HL-60 (cell line): ENCODE measurements at regions not wholly inside any gene's neighbourhood (a gene's known extent, or its start where the extent isn't known, plus 50 kb on each side); places are given as distances from the start of the nearest gene placed in this dataset.

Experiments
- DNase-seq, 2 experiments: peaks; one replicate each; pipeline ENCODE4 v3.0.0-alpha.2; 2010 to 2020; ENCODE audit warnings: low read depth in 1 of 2, low spot score in 1 of 2
- H3K27ac ChIP-seq: fragments of 250-450 bp; sonication (Bioruptor Pico); replicated peaks from 2 replicates; pipeline ENCODE4 v1.5.1; 2020; ENCODE audit warnings: mild to moderate bottlenecking, moderate library complexity
- H3K27me3 ChIP-seq: fragments of 250-450 bp; sonication (Bioruptor Pico); 2 replicates; pipeline ENCODE4 v1.5.1; 2021; ENCODE audit warnings: mild to moderate bottlenecking, moderate library complexity; ENCODE audit not compliant: insufficient read depth, poor library complexity, severe bottlenecking
- H3K4me3 ChIP-seq: replicated peaks from 2 replicates; pipeline ENCODE4 v1.5.1; 2011; ENCODE audit warnings: mild to moderate bottlenecking, control low read depth, low read length; ENCODE audit not compliant: insufficient read depth
- CTCF ChIP-seq: IDR thresholded peaks from one replicate; pipeline ENCODE4 v1.5.1; 2011; ENCODE audit warnings: low read length, control low read depth, inconsistent platforms; ENCODE audit not compliant: insufficient read depth
- GABPA ChIP-seq: IDR thresholded peaks from 2 replicates; pipeline ENCODE4 v1.6.1; 2012; ENCODE audit warnings: low read depth
- POLR2AphosphoS5 ChIP-seq: IDR thresholded peaks from 2 replicates; pipeline ENCODE4 v1.6.1; 2012; ENCODE audit warnings: low read depth
- REST ChIP-seq: IDR thresholded peaks from 2 replicates; pipeline ENCODE4 v1.6.1; 2012; ENCODE audit warnings: low read depth; ENCODE audit not compliant: insufficient replicate concordance
- SPI1 ChIP-seq: IDR thresholded peaks from 2 replicates; pipeline ENCODE4 v1.6.1; 2012; ENCODE audit warnings: low read depth, mild to moderate bottlenecking, borderline replicate concordance

GRCh38 chr7:114799628-114800028 lies 122.3 kb upstream of the MDFIC start:
- Histone ChIP-seq H3K27ac (no peak overlapping the region), H3K4me3 (no peak overlapping the region), H3K27me3 (no peaks in the 10 kb centered on the region)
- no peak for DNase-seq
- TF ChIP-seq REST (no peak), POLR2AphosphoS5 (no peak), GABPA (no peak), CTCF (no peak), SPI1 (no peak)

GRCh38 chr7:114802632-114803031 lies 119.3 kb upstream of the MDFIC start:
- TF ChIP-seq GABPA: no peak
- TF ChIP-seq POLR2AphosphoS5: no peak
- TF ChIP-seq CTCF: no peak
- Histone ChIP-seq H3K27me3 (no peaks in the 10 kb centered on the region), H3K4me3 (no peak overlapping the region), H3K27ac (no peak overlapping the region)
- no peak for DNase-seq

GRCh38 chr7:114806590-114807162 lies 115.2 kb upstream of the MDFIC start:
- DNase-seq: no peak
- TF ChIP-seq POLR2AphosphoS5 (no peak), SPI1 (no peak), CTCF (no peak), REST (no peak), GABPA (no peak)

GRCh38 chr7:114812570-114812969 lies 109.3 kb upstream of the MDFIC start:
- H3K27ac ChIP-seq: no peak overlapping the region
- H3K4me3 ChIP-seq: no peak overlapping the region
- DNase-seq: no peak
- TF ChIP-seq REST (no peak), CTCF (no peak), POLR2AphosphoS5 (no peak), SPI1 (no peak), GABPA (no peak)
- no peaks in the 10 kb centered on the region for H3K27me3 ChIP-seq

More at GRCh38 chr7:114806590-114807162, 115.2 kb upstream of the MDFIC start:
- Histone ChIP-seq H3K27ac (no peak overlapping the region), H3K27me3 (no peaks in the 10 kb centered on the region), H3K4me3 (no peak overlapping the region)
